ENCODE measurements at regions not wholly inside any gene's neighbourhood (a gene's known extent, or its start where the extent isn't known, plus 50 kb on each side); places are given as distances from the start of the nearest gene placed in this dataset.

DNA sequence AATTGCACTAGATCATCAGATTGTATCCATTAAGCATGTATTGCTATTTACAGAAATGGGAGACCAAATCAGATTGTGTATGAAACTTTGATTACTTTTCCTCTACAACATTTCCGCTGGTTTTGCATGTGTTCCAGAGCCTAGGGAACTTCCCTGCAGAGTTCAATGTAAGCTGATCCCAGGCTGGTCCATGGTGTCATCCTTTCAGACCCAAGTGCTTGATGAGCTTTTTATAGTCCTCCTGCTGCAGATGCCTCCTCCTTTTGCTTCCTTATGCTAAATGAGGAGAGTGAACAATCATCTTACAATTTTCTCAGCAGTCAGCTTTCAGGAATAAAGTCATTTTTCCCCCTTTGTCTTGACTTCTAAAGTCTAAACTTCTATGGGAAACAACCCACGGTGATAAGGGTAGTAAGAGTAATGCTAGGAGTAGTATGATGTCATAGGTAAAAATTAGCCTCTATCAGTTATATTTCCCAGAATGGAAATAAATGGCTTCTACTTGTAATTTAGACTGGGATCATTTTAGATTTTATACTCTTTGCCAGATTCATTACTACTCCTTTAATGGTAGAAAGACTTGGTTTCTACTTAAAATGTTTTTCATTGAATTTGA, 55.1 kb upstream of the SLC4A4 start (continued):
- TF ChIP-seq JUNB (IDR thresholded peaks at IDR 0.05) (no peak), SMARCA5 (IDR thresholded peaks at IDR 0.05) (no peak), RAD51 (IDR thresholded peaks at IDR 0.05) (no peak)

DNA sequence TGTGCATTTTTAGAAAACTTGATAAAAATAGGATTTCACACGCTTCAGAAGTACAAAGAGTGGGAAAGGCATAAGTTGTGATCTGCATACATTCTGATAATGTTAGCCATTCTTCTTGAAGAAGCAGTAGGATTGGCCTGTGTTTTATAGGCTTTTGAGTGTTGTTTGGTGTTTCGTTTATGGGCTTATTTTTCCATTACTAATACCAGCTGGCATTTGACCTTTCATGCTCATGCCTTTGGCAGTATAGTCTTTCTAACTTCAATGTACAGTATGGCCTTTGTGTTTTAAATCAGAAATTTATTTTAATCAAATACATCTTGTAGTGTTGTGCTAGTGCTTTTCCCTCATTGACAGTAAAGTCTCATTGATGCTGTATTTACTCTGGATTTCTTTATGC, 51.5 kb upstream of the SLC4A4 start:
- ChIA-PET CTCF (no interaction called here), RAD21 (ENCODE audit: unreplicated experiment) (no interaction called here), POLR2A (no interaction called here), SMC1A (ENCODE audit: uncharacterized antibody, unreplicated experiment) (interaction anchor here (0.6 kb wide), 1 partner anchor 25 kb away, joined by 3 read pairs; no protein-coding TSS in a partner anchor)
- Histone ChIP-seq H3K36me3 (ENCODE audit: control insufficient read depth in 2 of 2, insufficient read depth in 2 of 2, low read length in 1 of 2) (no peaks in the 10 kb centered on the region), H4K20me1 (ENCODE audit: control insufficient read depth, insufficient read depth) (no peaks in the 10 kb centered on the region), H3K4me1 (ENCODE audit: control insufficient read depth, insufficient read depth, low read length) (no peaks in the 10 kb centered on the region), H2AFZ (ENCODE audit: control insufficient read depth, low read depth, low read length) (no peak overlapping the region), H3K9me3 (replicated peaks; ENCODE audit: control insufficient read depth, insufficient read depth, low read length) (no peaks in the 10 kb centered on the region), H3K9ac (ENCODE audit: control insufficient read depth, insufficient read depth, low read length) (no peak overlapping the region), H3K4me3 (no peak overlapping the region), H3K27me3 (replicated peaks in 1 of 2; ENCODE audit: control insufficient read depth in 2 of 2, insufficient read depth in 2 of 2, low read length in 1 of 2) (no peaks in the 10 kb centered on the region), H3K27ac (ENCODE audit: control insufficient read depth, insufficient read depth) (no peak overlapping the region), H3K4me2 (ENCODE audit: control insufficient read depth, insufficient read depth) (no peak overlapping the region), H3K79me2 (ENCODE audit: control insufficient read depth, insufficient read depth, low read length) (no peaks in the 10 kb centered on the region)
- BruUV-seq (replicated peaks), result no TSS peak
- ATAC-seq, result no peak
- intact Hi-C loops (cut with micrococcal nuclease; ENCODE audit: unreplicated experiment) (no loop called here), in situ Hi-C loops (cut with MboI) (no loop called here)
- WGBS (ENCODE audit: insufficient coverage, insufficient replicate concordance, low lambda C conversion rate, missing lambda C conversion rate), result 5% methylated on average over 2 of the region's 2 CpGs
- no peak for TF ChIP-seq NFIC (IDR thresholded peaks at IDR 0.05; ENCODE audit: low read depth, low read length)
- TF ChIP-seq CBX5 (IDR thresholded peaks at IDR 0.05; ENCODE audit: low read depth), result no peak
- TF ChIP-seq ATF7 (IDR thresholded peaks at IDR 0.05; ENCODE audit: low read depth), result no peak
- TF ChIP-seq, protein P1, sequence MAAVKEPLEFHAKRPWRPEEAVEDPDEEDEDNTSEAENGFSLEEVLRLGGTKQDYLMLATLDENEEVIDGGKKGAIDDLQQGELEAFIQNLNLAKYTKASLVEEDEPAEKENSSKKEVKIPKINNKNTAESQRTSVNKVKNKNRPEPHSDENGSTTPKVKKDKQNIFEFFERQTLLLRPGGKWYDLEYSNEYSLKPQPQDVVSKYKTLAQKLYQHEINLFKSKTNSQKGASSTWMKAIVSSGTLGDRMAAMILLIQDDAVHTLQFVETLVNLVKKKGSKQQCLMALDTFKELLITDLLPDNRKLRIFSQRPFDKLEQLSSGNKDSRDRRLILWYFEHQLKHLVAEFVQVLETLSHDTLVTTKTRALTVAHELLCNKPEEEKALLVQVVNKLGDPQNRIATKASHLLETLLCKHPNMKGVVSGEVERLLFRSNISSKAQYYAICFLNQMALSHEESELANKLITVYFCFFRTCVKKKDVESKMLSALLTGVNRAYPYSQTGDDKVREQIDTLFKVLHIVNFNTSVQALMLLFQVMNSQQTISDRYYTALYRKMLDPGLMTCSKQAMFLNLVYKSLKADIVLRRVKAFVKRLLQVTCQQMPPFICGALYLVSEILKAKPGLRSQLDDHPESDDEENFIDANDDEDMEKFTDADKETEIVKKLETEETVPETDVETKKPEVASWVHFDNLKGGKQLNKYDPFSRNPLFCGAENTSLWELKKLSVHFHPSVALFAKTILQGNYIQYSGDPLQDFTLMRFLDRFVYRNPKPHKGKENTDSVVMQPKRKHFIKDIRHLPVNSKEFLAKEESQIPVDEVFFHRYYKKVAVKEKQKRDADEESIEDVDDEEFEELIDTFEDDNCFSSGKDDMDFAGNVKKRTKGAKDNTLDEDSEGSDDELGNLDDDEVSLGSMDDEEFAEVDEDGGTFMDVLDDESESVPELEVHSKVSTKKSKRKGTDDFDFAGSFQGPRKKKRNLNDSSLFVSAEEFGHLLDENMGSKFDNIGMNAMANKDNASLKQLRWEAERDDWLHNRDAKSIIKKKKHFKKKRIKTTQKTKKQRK (IDR thresholded peaks at IDR 0.05; ENCODE audit: low read depth, low read length), result no peak
- TF ChIP-seq YBX1 (IDR thresholded peaks at IDR 0.05), result no peak
- no peak for TF ChIP-seq TAF1 (IDR thresholded peaks at IDR 0.05; ENCODE audit: borderline replicate concordance, low read depth, low read length)
- no peak for TF ChIP-seq STAT1 (conservative IDR thresholded peaks at IDR 0.05)
- TF ChIP-seq, protein P2, sequence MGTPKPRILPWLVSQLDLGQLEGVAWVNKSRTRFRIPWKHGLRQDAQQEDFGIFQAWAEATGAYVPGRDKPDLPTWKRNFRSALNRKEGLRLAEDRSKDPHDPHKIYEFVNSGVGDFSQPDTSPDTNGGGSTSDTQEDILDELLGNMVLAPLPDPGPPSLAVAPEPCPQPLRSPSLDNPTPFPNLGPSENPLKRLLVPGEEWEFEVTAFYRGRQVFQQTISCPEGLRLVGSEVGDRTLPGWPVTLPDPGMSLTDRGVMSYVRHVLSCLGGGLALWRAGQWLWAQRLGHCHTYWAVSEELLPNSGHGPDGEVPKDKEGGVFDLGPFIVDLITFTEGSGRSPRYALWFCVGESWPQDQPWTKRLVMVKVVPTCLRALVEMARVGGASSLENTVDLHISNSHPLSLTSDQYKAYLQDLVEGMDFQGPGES (IDR thresholded peaks at IDR 0.05), result no peak
- no peak for TF ChIP-seq NR2F1 (conservative IDR thresholded peaks at IDR 0.05)
- no peak for TF ChIP-seq STAT3 (IDR thresholded peaks at IDR 0.05; ENCODE audit: low read depth, low read length)
- no peak for TF ChIP-seq RBBP5 (conservative IDR thresholded peaks at IDR 0.05)
- TF ChIP-seq, protein P3, sequence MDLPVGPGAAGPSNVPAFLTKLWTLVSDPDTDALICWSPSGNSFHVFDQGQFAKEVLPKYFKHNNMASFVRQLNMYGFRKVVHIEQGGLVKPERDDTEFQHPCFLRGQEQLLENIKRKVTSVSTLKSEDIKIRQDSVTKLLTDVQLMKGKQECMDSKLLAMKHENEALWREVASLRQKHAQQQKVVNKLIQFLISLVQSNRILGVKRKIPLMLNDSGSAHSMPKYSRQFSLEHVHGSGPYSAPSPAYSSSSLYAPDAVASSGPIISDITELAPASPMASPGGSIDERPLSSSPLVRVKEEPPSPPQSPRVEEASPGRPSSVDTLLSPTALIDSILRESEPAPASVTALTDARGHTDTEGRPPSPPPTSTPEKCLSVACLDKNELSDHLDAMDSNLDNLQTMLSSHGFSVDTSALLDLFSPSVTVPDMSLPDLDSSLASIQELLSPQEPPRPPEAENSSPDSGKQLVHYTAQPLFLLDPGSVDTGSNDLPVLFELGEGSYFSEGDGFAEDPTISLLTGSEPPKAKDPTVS (IDR thresholded peaks at IDR 0.05; ENCODE audit: low read depth, low read length), result no peak
- TF ChIP-seq TCF12 (IDR thresholded peaks at IDR 0.05; ENCODE audit: low read depth, low read length), result no peak
- TF ChIP-seq, protein P4, sequence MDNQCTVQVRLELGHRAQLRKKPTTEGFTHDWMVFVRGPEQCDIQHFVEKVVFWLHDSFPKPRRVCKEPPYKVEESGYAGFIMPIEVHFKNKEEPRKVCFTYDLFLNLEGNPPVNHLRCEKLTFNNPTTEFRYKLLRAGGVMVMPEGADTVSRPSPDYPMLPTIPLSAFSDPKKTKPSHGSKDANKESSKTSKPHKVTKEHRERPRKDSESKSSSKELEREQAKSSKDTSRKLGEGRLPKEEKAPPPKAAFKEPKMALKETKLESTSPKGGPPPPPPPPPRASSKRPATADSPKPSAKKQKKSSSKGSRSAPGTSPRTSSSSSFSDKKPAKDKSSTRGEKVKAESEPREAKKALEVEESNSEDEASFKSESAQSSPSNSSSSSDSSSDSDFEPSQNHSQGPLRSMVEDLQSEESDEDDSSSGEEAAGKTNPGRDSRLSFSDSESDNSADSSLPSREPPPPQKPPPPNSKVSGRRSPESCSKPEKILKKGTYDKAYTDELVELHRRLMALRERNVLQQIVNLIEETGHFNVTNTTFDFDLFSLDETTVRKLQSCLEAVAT (IDR thresholded peaks at IDR 0.05), result no peak
- no peak for TF ChIP-seq SIN3A (IDR thresholded peaks at IDR 0.05; ENCODE audit: low read depth, low read length)
- TF ChIP-seq KAT2A (conservative IDR thresholded peaks at IDR 0.05; ENCODE audit: control insufficient read depth, low read depth, low read length), result no peak
- no peak for DNase-seq (ENCODE audit: low read depth, low spot score)
- FAIRE-seq, result no peak
